Neuronal stem cell (in vitro differentiated cells): ENCODE measurements at regions not wholly inside any gene's neighbourhood (a gene's known extent, or its start where the extent isn't known, plus 50 kb on each side); places are given as distances from the start of the nearest gene placed in this dataset.

ENCODE experiments used
- DNase-seq: peaks from one replicate; pipeline ENCODE4 v3.0.0-alpha.2; 2013; ENCODE audit warnings: low spot score
- H2AFZ ChIP-seq: one replicate; pipeline ENCODE4 v1.6.1; 2013; ENCODE audit warnings: mild to moderate bottlenecking, low read length, inconsistent platforms
- H2AK5ac ChIP-seq: 2 replicates; pipeline ENCODE4 v1.6.1; 2013; ENCODE audit warnings: low read depth, mild to moderate bottlenecking, inconsistent platforms, low read length, moderate library complexity, mixed read lengths
- H2BK120ac ChIP-seq: 2 replicates; pipeline ENCODE4 v1.6.1; 2013; ENCODE audit warnings: low read depth, mild to moderate bottlenecking, inconsistent platforms, low read length, moderate library complexity, mixed read lengths
- H2BK12ac ChIP-seq: one replicate; pipeline ENCODE4 v1.6.1; 2013; ENCODE audit warnings: low read length, inconsistent platforms
- H2BK15ac ChIP-seq: 2 replicates; pipeline ENCODE4 v1.6.1; 2013; ENCODE audit warnings: mild to moderate bottlenecking, low read length, inconsistent platforms, mixed read lengths
- H2BK5ac ChIP-seq: one replicate; pipeline ENCODE4 v1.6.1; 2013; ENCODE audit warnings: inconsistent platforms, mild to moderate bottlenecking, low read length, moderate library complexity
- H3K14ac ChIP-seq: one replicate; pipeline ENCODE4 v1.6.1; 2013; ENCODE audit warnings: low read length, inconsistent platforms
- H3K18ac ChIP-seq: 2 replicates; pipeline ENCODE4 v1.6.1; 2013; ENCODE audit warnings: low read length, inconsistent platforms
- H3K23ac ChIP-seq: 2 replicates; pipeline ENCODE4 v1.6.1; 2013; ENCODE audit warnings: low read depth, mild to moderate bottlenecking, mixed read lengths, low read length, inconsistent platforms; ENCODE audit not compliant: poor library complexity
- H3K27ac ChIP-seq: replicated peaks from 3 replicates; pipeline ENCODE4 v1.5.1; 2013; ENCODE audit warnings: low read length, inconsistent platforms
- H3K27me3 ChIP-seq, 3 experiments: 2 replicates each; pipeline ENCODE4 v1.6.1; 2013; ENCODE audit warnings: low read length in 3 of 3, mild to moderate bottlenecking in 2 of 3, inconsistent platforms in 1 of 3, low read depth in 1 of 3, mixed read lengths in 1 of 3, moderate library complexity in 1 of 3; ENCODE audit not compliant: control insufficient read depth in 3 of 3, insufficient read depth in 3 of 3
- H3K36me3 ChIP-seq, 2 donors: replicated peaks in 1 of 2; 2 replicates each; pipeline ENCODE4 v1.6.1; 2013; ENCODE audit warnings: low read length in 2 of 2; ENCODE audit not compliant: control insufficient read depth in 2 of 2, insufficient read depth in 2 of 2
- H3K4ac ChIP-seq: 2 replicates; pipeline ENCODE4 v1.6.1; 2013; ENCODE audit warnings: inconsistent platforms, mild to moderate bottlenecking, low read length, moderate library complexity
- H3K4me1 ChIP-seq, 2 donors: 1 replicate in 1 of 2; 2 replicates in 1 of 2; pipeline ENCODE4 v1.6.1; 2013; ENCODE audit warnings: low read length in 2 of 2, low read depth in 1 of 2; ENCODE audit not compliant: control insufficient read depth in 2 of 2, insufficient read depth in 1 of 2
- H3K4me2 ChIP-seq: one replicate; pipeline ENCODE4 v1.6.1; 2013; ENCODE audit warnings: mild to moderate bottlenecking, low read length, inconsistent platforms; ENCODE audit not compliant: insufficient read depth, poor library complexity, severe bottlenecking
- H3K4me3 ChIP-seq, 2 donors: 2 replicates each; pipeline ENCODE4 v1.5.1; 2013; ENCODE audit warnings: low read length in 2 of 2, mild to moderate bottlenecking in 2 of 2, inconsistent platforms in 1 of 2, moderate library complexity in 1 of 2
- H3K79me1 ChIP-seq: one replicate; pipeline ENCODE4 v1.6.1; 2013; ENCODE audit warnings: low read depth, mild to moderate bottlenecking, inconsistent platforms, low read length, moderate library complexity
- H3K9ac ChIP-seq: one replicate; pipeline ENCODE4 v1.6.1; 2013; ENCODE audit warnings: mild to moderate bottlenecking, low read depth, low read length, inconsistent platforms; ENCODE audit not compliant: poor library complexity
- H3K9me3 ChIP-seq, 2 donors: replicated peaks in 1 of 2; 2 replicates each; pipeline versions ENCODE3 to v1.6.1; 2013; ENCODE audit warnings: low read length in 2 of 2, mild to moderate bottlenecking in 2 of 2, inconsistent platforms in 1 of 2, low read depth in 1 of 2, mixed read lengths in 1 of 2, moderate library complexity in 1 of 2; ENCODE audit not compliant: control insufficient read depth in 2 of 2, insufficient read depth in 1 of 2
- H4K8ac ChIP-seq: one replicate; pipeline ENCODE4 v1.6.1; 2013; ENCODE audit warnings: low read depth, mild to moderate bottlenecking, inconsistent platforms, low read length, moderate library complexity
- H4K91ac ChIP-seq: one replicate; pipeline ENCODE4 v1.6.1; 2013; ENCODE audit warnings: low read length, low read depth, mild to moderate bottlenecking, inconsistent platforms; ENCODE audit not compliant: poor library complexity
- WGBS, 2 donors: extraction: QIAGEN DNeasy Blood & Tissue Kit; methylation state at CpG; one replicate each; pipeline ENCODE4 v1.1.7; 2013; ENCODE audit warnings: missing lambda C conversion rate in 2 of 2, mixed read lengths in 1 of 2; ENCODE audit not compliant: insufficient read length in 2 of 2, insufficient replicate concordance in 1 of 2; ENCODE audit errors: extremely low coverage in 2 of 2; 5-methylcytosine and 5-hydroxymethylcytosine counted together

- Histone ChIP-seq H3K79me1 (no peaks in the 10 kb centered on the region), H2BK15ac (no peak overlapping the region), H3K18ac (peak overlapping the region; percentile 45), H3K4me2 (no peak overlapping the region), H4K8ac (no peak overlapping the region), H3K9ac (no peak overlapping the region), H3K4me3 (no peak overlapping the region), H2AFZ (no peak overlapping the region), H4K91ac (no peak overlapping the region), H3K14ac (no peak overlapping the region), H3K4me1 (peaks cover 0 to 4% of the 10 kb centered on the region in 2 donors), H3K4ac (no peak overlapping the region), H2BK12ac (no peak overlapping the region), H3K36me3 (no peaks in the 10 kb centered on the region), H2BK5ac (peak overlapping the region; percentile 26), H3K27ac (no peak overlapping the region), H2AK5ac (no peak overlapping the region), H3K27me3 (no peaks in the 10 kb centered on the region), H2BK120ac (no peak overlapping the region), H3K23ac (no peak overlapping the region), H3K9me3 (no peaks in the 10 kb centered on the region)
- no peak for DNase-seq
- WGBS, 2 donors: no CpG with 5 or more reads among the region's 4 CpGs
Observed at GRCh38 chr3:127063916-127064315, 81.0 kb downstream of the PLXNA1 start.

DNA sequence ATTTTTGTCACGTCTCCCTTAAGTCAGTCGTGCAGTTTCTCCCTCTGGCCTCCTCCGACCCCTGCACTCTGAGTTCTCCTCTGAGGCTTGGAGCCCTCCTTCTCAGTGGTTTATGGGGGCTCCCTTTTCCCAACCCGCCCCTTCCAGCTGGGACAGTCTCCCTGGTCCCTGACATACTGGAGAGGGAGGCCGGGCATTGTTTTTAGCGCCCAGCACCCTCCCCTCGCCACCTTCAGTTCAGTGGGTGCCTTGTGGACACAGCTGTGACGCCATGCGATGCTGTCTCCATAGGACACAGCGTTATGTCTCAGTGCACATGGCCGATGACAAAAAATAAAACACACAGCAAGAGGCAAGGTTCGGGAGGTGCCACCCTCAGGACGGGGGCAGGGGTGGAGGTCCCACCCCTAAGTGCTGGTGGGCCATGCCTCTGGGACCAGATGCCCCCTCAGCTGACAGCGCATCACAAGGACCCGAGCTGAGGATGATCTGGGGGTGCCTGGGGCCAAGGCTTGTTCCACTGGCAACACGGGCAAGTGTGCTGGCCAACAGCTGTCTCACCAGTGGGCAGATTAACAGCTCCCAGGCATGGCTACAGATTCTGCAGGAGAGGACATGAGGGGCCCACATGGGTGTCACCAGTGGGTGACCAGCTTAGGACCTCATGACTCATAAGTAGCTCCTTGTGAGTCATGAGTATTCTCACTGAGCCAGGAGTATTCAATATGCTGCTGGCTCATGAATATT lies 81.6 kb downstream of the PLXNA1 start:
- no peaks in the 10 kb centered on the region for H3K36me3 ChIP-seq
- H3K4me1 ChIP-seq: peaks cover 0 to 4% of the 10 kb centered on the region in 2 donors
- no peak for DNase-seq
- H3K27me3 ChIP-seq: peaks cover 0 to under 1% (median 0%) of the 10 kb centered on the region in 3 experiments
- peak overlapping the region; percentile 26 for H2BK5ac ChIP-seq
- H3K9ac ChIP-seq: no peak overlapping the region
- no peak overlapping the region for H3K4me2 ChIP-seq
- peak overlapping the region; percentile 83 for H3K23ac ChIP-seq
- no CpG with 5 or more reads among the region's 16 CpGs for WGBS, 2 donors
- no peak overlapping the region for H3K27ac ChIP-seq
- no peak overlapping the region for H2AFZ ChIP-seq
- H3K4ac ChIP-seq: no peak overlapping the region
- H4K91ac ChIP-seq: peak overlapping the region; percentile 69
- no peak overlapping the region for H2BK12ac ChIP-seq
- H2BK120ac ChIP-seq: no peak overlapping the region
- H3K4me3 ChIP-seq: no peak overlapping the region
- H3K14ac ChIP-seq: no peak overlapping the region
- no peak overlapping the region for H4K8ac ChIP-seq
- H3K18ac ChIP-seq: peak overlapping the region; percentile 15
- H3K9me3 ChIP-seq: no peaks in the 10 kb centered on the region
- no peak overlapping the region for H2AK5ac ChIP-seq
- H3K79me1 ChIP-seq: no peaks in the 10 kb centered on the region
- H2BK15ac ChIP-seq: no peak overlapping the region

DNA sequence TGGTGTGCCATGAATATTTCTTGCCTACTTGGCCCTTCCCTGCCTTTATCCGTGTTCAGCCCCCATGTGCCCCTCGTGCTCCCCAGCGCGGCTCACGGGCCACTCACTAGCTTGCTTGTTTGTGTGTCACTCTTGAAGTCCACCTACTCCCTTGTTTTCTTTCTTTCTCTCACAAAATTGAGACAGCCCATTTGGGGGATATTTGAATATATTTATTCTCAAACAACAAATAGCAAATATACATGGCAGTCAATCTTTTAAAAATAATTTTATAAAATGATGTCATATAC lies 82.2 kb downstream of the PLXNA1 start:
- H2BK15ac ChIP-seq: no peak overlapping the region
- no peak overlapping the region for H3K14ac ChIP-seq
- H4K8ac ChIP-seq: no peak overlapping the region
- H2AK5ac ChIP-seq: no peak overlapping the region
- H2BK12ac ChIP-seq: no peak overlapping the region
- H2AFZ ChIP-seq: no peak overlapping the region
- WGBS, 2 donors: no CpG with 5 or more reads among the region's 5 CpGs
- H4K91ac ChIP-seq: no peak overlapping the region
- no peak overlapping the region for H3K27ac ChIP-seq
- H3K27me3 ChIP-seq: peaks cover 0 to 6% (median 0%) of the 10 kb centered on the region in 3 experiments
- peaks cover 0 to 4% of the 10 kb centered on the region in 2 donors for H3K4me1 ChIP-seq
- no peaks in the 10 kb centered on the region for H3K9me3 ChIP-seq
- H2BK5ac ChIP-seq: no peak overlapping the region
- H3K18ac ChIP-seq: no peak overlapping the region
- H2BK120ac ChIP-seq: no peak overlapping the region
- H3K79me1 ChIP-seq: no peaks in the 10 kb centered on the region
- no peak for DNase-seq
- H3K4me3 ChIP-seq: no peak overlapping the region
- H3K36me3 ChIP-seq: no peaks in the 10 kb centered on the region
- H3K23ac ChIP-seq: no peak overlapping the region
- H3K4ac ChIP-seq: no peak overlapping the region
- H3K4me2 ChIP-seq: no peak overlapping the region
- no peak overlapping the region for H3K9ac ChIP-seq

DNA sequence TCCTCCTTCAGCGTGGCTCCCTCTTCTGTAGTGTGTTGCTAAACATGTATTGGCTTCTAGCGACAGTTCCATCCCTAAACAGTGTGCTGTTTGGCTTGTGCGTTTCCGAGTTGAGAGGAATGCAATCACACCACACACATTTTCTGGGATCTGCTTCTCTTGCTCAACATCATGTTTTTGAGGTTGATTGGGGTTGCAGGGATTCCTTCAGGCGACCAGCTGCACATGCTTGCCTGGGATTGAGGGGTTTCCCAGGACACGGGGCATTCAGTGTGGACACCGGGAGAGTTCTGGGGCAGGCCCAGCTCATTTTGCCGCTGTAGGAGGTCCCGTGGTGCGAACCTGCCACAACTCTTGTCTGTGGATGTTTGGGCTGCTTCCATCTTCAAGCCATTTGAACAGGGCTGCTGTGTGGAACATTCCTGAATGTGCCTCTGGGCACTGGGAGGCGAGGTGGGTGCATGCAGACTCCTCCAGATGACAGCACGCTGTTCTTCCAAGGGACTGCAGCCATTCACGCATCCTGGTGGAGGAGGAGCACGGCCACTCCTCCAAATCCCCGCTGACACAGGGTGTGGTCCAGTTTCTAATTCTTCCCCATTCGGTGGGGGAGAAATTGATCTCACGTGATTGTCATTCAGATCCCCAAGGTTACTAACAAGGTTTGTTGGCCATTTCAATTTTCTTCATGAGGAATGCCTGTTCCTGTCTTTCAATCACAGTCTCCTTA lies 82.8 kb downstream of the PLXNA1 start:
- Histone ChIP-seq H3K4me2 (no peak overlapping the region), H2BK15ac (peak overlapping the region; percentile 10), H3K18ac (peak overlapping the region; percentile 48), H4K8ac (no peak overlapping the region), H2AFZ (no peak overlapping the region), H3K4me1 (peaks cover 0 to 4% of the 10 kb centered on the region in 2 donors), H3K4me3 (no peak overlapping the region), H3K36me3 (no peaks in the 10 kb centered on the region), H3K9ac (no peak overlapping the region), H3K27me3 (peaks cover 0 to 12% (median 0%) of the 10 kb centered on the region in 3 experiments), H3K23ac (no peak overlapping the region), H3K27ac (no peak overlapping the region), H2BK5ac (no peak overlapping the region), H3K79me1 (no peaks in the 10 kb centered on the region), H4K91ac (no peak overlapping the region), H3K9me3 (no peaks in the 10 kb centered on the region), H2BK120ac (peak overlapping the region; percentile 63), H2BK12ac (no peak overlapping the region), H2AK5ac (peak overlapping the region; percentile 22), H3K14ac (peak overlapping the region; percentile 78), H3K4ac (no peak overlapping the region)
- DNase-seq: no peak
- WGBS, 2 donors: no CpG with 5 or more reads among the region's 17 CpGs
